Upper lobe of left lung (tissue), 4 donors: ENCODE measurements at regions not wholly inside any gene's neighbourhood (a gene's known extent, or its start where the extent isn't known, plus 50 kb on each side); places are given as distances from the start of the nearest gene placed in this dataset.

ENCODE experiments used
- CTCF ChIP-seq, 6 experiments: fragments of 450-650 bp in 4 of 6; fragments of 200-600 bp in 2 of 6; sonication (generic) in 2 of 6; IDR thresholded peaks; one replicate each; pipeline ENCODE4 v1.5.1; 2016 to 2019; ENCODE audit warnings: antibody characterized with exemption in 6 of 6
- POLR2A ChIP-seq, 4 donors: fragments of 450-650 bp; IDR thresholded peaks; one replicate each; pipeline ENCODE4 v1.5.1; 2016 to 2017; ENCODE audit warnings: antibody characterized with exemption in 4 of 4, mild to moderate bottlenecking in 2 of 4

GRCh38 chr5:74394916-74395880, 245.3 kb downstream of the ENC1 start:
- TF ChIP-seq CTCF (IDR thresholded peaks at IDR 0.05), result no peak
- TF ChIP-seq POLR2A (IDR thresholded peaks at IDR 0.05), result no peak
